LNCAP (cell line): ENCODE measurements at regions not wholly inside any gene's neighbourhood (a gene's known extent, or its start where the extent isn't known, plus 50 kb on each side); places are given as distances from the start of the nearest gene placed in this dataset.

ENCODE experiments used
- CTCF ChIP-seq: fragments of 450-650 bp; IDR thresholded peaks from 2 replicates; pipeline ENCODE4 v1.5.1; 2017; ENCODE audit warnings: mild to moderate bottlenecking

GRCh38 chr7:116355424-116355765 lies 144.1 kb upstream of the CAV2 start:
- TF ChIP-seq CTCF, result no peak

- TF ChIP-seq CTCF, result no peak
Measured at GRCh38 chr7:116356333-116356965, 143.1 kb upstream of the CAV2 start.

- TF ChIP-seq CTCF, result no peak
Measured at GRCh38 chr7:116356979-116357378, 142.6 kb upstream of the CAV2 start.

- TF ChIP-seq CTCF, result no peak
Measured at GRCh38 chr7:116357781-116358670, 141.5 kb upstream of the CAV2 start.

GRCh38 chr7:116361767-116362166 lies 137.8 kb upstream of the CAV2 start:
- TF ChIP-seq CTCF, result no peak

- no peak for TF ChIP-seq CTCF
Measured at GRCh38 chr7:116363637-116364432, 135.7 kb upstream of the CAV2 start.

GRCh38 chr7:116364469-116364868 lies 135.1 kb upstream of the CAV2 start:
- TF ChIP-seq CTCF, result no peak
